ENCODE measurements at regions not wholly inside any gene's neighbourhood (a gene's known extent, or its start where the extent isn't known, plus 50 kb on each side); places are given as distances from the start of the nearest gene placed in this dataset.

- TF ChIP-seq, protein P1, sequence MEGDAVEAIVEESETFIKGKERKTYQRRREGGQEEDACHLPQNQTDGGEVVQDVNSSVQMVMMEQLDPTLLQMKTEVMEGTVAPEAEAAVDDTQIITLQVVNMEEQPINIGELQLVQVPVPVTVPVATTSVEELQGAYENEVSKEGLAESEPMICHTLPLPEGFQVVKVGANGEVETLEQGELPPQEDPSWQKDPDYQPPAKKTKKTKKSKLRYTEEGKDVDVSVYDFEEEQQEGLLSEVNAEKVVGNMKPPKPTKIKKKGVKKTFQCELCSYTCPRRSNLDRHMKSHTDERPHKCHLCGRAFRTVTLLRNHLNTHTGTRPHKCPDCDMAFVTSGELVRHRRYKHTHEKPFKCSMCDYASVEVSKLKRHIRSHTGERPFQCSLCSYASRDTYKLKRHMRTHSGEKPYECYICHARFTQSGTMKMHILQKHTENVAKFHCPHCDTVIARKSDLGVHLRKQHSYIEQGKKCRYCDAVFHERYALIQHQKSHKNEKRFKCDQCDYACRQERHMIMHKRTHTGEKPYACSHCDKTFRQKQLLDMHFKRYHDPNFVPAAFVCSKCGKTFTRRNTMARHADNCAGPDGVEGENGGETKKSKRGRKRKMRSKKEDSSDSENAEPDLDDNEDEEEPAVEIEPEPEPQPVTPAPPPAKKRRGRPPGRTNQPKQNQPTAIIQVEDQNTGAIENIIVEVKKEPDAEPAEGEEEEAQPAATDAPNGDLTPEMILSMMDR (CRISPR knock-in tag; IDR thresholded peaks at IDR 0.05), result 0 out of 2 replicates have a peak, but pooled peaks have one; percentile 3
- no peak for TF ChIP-seq ZNF597 (CRISPR knock-in tag; IDR thresholded peaks at IDR 0.05)
- TF ChIP-seq, protein P2, sequence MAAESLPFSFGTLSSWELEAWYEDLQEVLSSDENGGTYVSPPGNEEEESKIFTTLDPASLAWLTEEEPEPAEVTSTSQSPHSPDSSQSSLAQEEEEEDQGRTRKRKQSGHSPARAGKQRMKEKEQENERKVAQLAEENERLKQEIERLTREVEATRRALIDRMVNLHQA (CRISPR knock-in tag; IDR thresholded peaks at IDR 0.05), result no peak
- no peak for TF ChIP-seq ZIK1 (CRISPR knock-in tag; IDR thresholded peaks at IDR 0.05; ENCODE audit: borderline replicate concordance, low read depth)
- no peak for TF ChIP-seq NFE2L2 (IDR thresholded peaks at IDR 0.05; ENCODE audit: low read length)
- TF ChIP-seq ZNF746 (CRISPR knock-in tag; IDR thresholded peaks at IDR 0.05), result no peak
- TF ChIP-seq GLI4 (CRISPR knock-in tag; IDR thresholded peaks at IDR 0.05; ENCODE audit: borderline replicate concordance), result no peak
- TF ChIP-seq TCF12 (IDR thresholded peaks at IDR 0.05), result no peak
- no peak for TF ChIP-seq TCF12 (CRISPR knock-in tag; IDR thresholded peaks at IDR 0.05)
- TF ChIP-seq REPIN1 (CRISPR knock-in tag; IDR thresholded peaks at IDR 0.05; ENCODE audit: borderline replicate concordance, low read depth), result peak; percentile 43; the same call in 1 of the 2 replicates
- TF ChIP-seq SKI (IDR thresholded peaks at IDR 0.05; ENCODE audit: partially characterized antibody), result peak; percentile 47
- TF ChIP-seq ZKSCAN5 (CRISPR knock-in tag; IDR thresholded peaks at IDR 0.05), result no peak
- TF ChIP-seq, protein P3, sequence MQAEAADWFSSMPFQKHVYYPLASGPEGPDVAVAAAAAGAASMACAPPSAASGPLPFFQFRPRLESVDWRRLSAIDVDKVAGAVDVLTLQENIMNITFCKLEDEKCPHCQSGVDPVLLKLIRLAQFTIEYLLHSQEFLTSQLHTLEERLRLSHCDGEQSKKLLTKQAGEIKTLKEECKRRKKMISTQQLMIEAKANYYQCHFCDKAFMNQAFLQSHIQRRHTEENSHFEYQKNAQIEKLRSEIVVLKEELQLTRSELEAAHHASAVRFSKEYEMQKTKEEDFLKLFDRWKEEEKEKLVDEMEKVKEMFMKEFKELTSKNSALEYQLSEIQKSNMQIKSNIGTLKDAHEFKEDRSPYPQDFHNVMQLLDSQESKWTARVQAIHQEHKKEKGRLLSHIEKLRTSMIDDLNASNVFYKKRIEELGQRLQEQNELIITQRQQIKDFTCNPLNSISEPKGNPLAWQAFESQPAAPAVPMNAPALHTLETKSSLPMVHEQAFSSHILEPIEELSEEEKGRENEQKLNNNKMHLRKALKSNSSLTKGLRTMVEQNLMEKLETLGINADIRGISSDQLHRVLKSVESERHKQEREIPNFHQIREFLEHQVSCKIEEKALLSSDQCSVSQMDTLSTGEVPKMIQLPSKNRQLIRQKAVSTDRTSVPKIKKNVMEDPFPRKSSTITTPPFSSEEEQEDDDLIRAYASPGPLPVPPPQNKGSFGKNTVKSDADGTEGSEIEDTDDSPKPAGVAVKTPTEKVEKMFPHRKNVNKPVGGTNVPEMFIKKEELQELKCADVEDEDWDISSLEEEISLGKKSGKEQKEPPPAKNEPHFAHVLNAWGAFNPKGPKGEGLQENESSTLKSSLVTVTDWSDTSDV (CRISPR knock-in tag; IDR thresholded peaks at IDR 0.05), result no peak
- no peak for TF ChIP-seq SMAD3 (CRISPR knock-in tag; IDR thresholded peaks at IDR 0.05)
- peak; percentile 82 for TF ChIP-seq TFAP4 (IDR thresholded peaks at IDR 0.05; ENCODE audit: borderline replicate concordance, low read depth)
- TF ChIP-seq MIER3 (CRISPR knock-in tag; IDR thresholded peaks at IDR 0.05; ENCODE audit: borderline replicate concordance), result no peak
- no peak for TF ChIP-seq ZSCAN9 (CRISPR knock-in tag; IDR thresholded peaks at IDR 0.05; ENCODE audit: borderline replicate concordance)
- TF ChIP-seq SMC3 (IDR thresholded peaks at IDR 0.05; ENCODE audit: low read length), result no peak
- no peak for TF ChIP-seq ZNF790 (CRISPR knock-in tag; IDR thresholded peaks at IDR 0.05; ENCODE audit: borderline replicate concordance)
- TF ChIP-seq, protein P4, sequence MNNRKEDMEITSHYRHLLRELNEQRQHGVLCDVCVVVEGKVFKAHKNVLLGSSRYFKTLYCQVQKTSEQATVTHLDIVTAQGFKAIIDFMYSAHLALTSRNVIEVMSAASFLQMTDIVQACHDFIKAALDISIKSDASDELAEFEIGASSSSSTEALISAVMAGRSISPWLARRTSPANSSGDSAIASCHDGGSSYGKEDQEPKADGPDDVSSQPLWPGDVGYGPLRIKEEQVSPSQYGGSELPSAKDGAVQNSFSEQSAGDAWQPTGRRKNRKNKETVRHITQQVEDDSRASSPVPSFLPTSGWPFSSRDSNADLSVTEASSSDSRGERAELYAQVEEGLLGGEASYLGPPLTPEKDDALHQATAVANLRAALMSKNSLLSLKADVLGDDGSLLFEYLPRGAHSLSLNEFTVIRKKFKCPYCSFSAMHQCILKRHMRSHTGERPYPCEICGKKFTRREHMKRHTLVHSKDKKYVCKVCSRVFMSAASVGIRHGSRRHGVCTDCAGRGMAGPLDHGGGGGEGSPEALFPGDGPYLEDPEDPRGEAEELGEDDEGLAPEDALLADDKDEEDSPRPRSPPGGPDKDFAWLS (CRISPR knock-in tag; IDR thresholded peaks at IDR 0.05; ENCODE audit: borderline replicate concordance), result no peak
Measured at GRCh38 chr9:38153152-38153909, 84.3 kb upstream of the SHB start (continued).
